Epithelial cell of esophagus (primary cell): ENCODE measurements at regions not wholly inside any gene's neighbourhood (a gene's known extent, or its start where the extent isn't known, plus 50 kb on each side); places are given as distances from the start of the nearest gene placed in this dataset.
A peak's percentile ranks its signal among the peaks of the same experiment; 100 is the strongest.

Experiments
- DNase-seq: peaks from one replicate; pipeline ENCODE4 v3.0.0; 2010; ENCODE audit warnings: low read depth
- H3K4me3 ChIP-seq: 2 replicates; pipeline ENCODE4 v1.5.1; 2011; ENCODE audit warnings: mild to moderate bottlenecking, low read length, control low read depth
- TF ChIP-seq, protein P1 (sequence below): IDR thresholded peaks from 2 replicates; pipeline ENCODE4 v1.5.1; 2011; ENCODE audit warnings: low read depth, mild to moderate bottlenecking, low read length, control low read depth, inconsistent platforms; ENCODE audit not compliant: insufficient read depth; ENCODE audit errors: missing control alignments

DNA sequence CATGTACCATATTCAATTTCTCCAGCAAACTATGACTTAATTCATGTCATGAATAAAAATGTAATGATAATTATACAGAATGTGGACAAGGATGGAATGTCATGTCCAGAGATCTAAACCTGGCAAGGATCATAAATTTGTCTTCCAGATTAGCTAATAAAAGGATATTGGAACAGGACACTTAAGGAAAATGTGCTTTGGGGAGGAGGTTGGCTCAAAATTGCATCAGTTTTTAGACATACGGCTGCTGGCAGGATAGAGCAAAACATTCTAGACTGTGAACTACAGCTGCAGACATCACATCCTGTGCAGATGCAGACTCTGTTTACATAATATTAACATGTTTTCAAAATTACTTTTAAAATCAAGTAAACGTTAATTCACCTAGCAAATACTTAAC lies 248.4 kb downstream of the TLR4 start:
- DNase-seq = no peak
- TF ChIP-seq, protein P1, sequence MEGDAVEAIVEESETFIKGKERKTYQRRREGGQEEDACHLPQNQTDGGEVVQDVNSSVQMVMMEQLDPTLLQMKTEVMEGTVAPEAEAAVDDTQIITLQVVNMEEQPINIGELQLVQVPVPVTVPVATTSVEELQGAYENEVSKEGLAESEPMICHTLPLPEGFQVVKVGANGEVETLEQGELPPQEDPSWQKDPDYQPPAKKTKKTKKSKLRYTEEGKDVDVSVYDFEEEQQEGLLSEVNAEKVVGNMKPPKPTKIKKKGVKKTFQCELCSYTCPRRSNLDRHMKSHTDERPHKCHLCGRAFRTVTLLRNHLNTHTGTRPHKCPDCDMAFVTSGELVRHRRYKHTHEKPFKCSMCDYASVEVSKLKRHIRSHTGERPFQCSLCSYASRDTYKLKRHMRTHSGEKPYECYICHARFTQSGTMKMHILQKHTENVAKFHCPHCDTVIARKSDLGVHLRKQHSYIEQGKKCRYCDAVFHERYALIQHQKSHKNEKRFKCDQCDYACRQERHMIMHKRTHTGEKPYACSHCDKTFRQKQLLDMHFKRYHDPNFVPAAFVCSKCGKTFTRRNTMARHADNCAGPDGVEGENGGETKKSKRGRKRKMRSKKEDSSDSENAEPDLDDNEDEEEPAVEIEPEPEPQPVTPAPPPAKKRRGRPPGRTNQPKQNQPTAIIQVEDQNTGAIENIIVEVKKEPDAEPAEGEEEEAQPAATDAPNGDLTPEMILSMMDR = no peak
- no peak overlapping the region for H3K4me3 ChIP-seq

DNA sequence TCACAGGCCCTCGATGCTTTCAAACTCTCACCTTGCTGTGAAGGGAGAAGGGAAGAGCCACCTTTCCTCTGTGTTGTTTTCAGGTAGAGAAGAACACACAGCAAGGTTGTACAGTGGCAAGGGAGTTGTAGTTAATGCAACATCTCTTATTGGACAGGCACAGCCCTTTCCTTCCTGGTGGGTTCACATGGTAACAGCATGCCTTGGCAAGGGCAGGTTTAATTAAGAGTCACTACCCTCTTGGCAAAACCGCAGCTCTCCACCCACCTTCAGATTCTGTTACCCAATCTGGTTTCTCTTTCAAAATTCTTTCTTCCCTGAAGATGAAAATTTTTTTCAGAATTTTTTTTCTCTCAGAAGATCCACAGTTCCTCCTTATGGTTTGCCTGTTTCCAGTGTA lies 253.1 kb downstream of the TLR4 start:
- TF ChIP-seq, protein P1 = no peak
- no peak overlapping the region for H3K4me3 ChIP-seq
- DNase-seq = peak; percentile 65

- no peak overlapping the region for H3K4me3 ChIP-seq
- DNase-seq = no peak
- TF ChIP-seq, protein P1 = no peak
Observed at GRCh38 chr9:117958726-117959125, 254.5 kb downstream of the TLR4 start.

DNA sequence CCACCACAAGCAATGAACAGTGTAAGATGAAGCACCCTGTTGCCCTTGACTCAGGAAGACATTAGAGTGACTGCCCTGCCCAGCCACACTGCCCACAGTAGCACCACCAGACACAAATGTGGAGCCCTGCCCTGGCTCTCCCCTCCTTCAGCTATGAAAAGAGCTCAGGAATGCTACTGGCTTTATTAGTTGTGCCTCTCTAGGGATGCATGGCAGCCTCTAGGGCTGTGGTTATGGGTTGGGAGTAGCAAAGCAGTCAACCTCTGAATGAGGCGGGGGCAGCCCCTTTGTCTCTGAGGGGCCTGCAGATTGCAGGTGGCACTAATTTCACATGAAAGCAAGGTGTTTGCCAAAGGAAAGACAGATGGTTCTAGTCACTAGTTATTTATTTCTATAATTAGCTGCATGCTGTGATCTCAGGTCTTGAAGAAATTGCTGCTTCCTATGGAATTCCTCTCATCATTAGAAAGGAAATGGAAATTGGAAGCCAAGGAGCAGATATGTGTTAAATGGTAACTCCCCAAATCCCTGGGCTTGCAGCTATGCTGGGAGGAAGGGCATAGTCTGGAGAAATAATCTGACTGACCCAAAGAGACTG lies 259.4 kb downstream of the TLR4 start:
- TF ChIP-seq, protein P1 = no peak
- no peak overlapping the region for H3K4me3 ChIP-seq
- no peak for DNase-seq

DNA sequence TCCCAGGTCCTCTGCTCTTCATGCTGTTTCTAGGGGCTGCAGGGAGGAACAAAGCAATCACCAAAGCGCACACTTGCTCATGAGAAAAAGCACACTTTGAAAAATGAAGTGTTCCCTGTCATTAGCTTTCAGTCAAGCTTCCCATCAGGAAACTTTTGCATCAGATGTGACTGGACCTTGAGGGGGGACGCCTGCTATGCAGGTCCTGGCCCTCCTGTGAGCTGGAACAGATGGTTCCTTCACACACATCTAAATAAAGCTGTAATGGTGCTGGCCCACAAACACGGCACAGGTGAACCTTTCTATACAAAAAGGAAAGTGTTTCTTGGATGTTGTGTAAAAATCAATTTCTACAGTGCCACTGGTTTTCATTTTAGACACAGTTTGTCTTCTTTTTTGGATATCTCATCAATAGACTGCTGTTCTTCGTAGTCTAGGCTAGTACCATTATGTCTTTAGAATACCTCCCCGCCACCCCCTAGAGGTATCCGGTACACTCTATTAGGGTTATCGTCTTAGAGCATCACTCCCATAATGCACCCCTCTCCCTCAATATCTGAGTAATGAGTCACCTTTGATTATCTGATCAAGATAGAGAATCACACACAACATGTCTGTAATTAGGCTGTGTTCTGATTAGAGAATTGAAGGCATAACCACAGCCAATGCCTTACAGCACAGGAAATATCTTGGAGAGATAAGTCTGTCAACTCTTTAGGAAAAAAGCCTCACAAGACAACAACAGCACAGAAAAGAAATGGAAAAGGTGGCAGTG lies 266.3 kb downstream of the TLR4 start:
- DNase-seq = no peak
- TF ChIP-seq, protein P1 = no peak
- H3K4me3 ChIP-seq = no peak overlapping the region

DNA sequence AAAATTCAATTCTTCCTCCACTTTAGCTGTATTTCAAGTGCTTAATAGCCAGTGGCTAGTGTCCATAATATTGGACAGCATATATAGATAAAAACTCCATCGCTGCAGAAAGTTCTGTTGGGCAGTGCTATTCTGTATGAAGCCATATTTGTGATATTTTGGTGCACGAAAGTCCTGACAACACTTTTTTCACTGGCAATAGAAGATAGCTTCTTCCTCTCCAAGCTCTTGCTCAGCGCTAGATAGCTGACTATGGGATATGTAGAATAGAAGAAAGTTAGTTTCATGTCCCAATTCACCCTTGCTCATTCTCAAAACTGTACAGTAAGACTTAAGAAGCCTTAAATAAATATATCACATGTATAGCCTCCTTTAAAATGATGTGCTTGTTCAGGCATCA lies 269.9 kb downstream of the TLR4 start:
- DNase-seq = no peak
- H3K4me3 ChIP-seq = no peak overlapping the region
- TF ChIP-seq, protein P1 = no peak
